ENCODE measurements at regions not wholly inside any gene's neighbourhood (a gene's known extent, or its start where the extent isn't known, plus 50 kb on each side); places are given as distances from the start of the nearest gene placed in this dataset.

DNA sequence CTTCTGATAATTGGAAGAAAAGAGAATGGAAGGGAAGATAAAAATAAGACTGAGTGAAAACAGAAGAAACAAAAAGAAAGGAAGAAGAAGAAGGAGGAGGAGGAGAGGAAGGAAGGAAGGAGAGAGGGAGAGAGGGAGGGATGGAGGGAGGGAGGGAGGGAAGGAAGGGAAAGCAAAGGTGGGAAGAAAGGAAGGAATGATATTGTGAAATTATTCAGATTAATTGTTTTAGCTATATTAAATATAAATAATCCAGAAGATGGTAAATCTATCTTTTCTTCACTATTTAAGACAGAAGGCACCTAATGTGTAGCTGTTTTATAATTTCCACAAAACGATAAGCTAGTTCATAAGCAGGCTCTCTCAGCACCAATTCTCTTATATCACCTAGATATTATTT, 191.3 kb upstream of the LRRC7 start:
- DNase-seq, result no peak

DNA sequence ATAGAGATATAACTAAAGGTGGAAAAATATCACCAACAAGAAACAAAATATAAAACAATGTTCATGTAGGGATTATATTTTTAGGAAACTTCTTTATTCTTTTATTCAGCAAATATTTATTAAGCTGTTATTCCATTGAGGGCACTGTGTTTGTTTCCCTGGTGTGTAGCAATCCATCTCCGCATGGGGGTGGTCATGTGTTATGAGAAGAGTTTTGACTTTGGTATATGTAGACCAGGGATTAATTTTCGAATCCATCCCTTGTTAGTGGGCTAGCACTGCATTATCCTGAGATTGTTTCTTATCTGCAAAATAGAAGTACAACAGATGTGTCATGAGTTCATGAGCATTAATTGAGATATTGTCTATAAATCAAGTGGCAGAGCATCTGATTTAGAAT, 190.2 kb upstream of the LRRC7 start:
- DNase-seq, result no peak

- DNase-seq, result no peak
Measured at GRCh38 chr1:69388044-69388443, 179.7 kb upstream of the LRRC7 start.

DNA sequence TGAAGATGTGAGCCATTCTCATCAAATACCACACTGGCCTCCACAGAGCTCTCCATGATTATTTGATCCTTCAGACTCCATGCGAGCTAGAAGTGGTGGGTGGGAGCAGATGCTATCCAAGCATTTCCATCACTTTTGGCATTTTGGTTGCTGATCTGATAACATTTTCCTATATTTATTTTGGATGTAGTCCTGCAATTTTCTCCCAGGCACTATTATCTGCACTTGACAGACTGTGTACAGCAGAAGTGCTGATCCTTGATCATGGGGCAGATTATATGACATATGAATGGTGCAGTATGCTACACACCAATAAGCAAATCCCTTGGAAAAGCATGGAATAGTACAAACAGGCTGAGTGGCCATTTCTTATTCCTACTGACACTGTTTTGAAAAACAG, 167.6 kb upstream of the LRRC7 start:
- DNase-seq, result no peak

DNA sequence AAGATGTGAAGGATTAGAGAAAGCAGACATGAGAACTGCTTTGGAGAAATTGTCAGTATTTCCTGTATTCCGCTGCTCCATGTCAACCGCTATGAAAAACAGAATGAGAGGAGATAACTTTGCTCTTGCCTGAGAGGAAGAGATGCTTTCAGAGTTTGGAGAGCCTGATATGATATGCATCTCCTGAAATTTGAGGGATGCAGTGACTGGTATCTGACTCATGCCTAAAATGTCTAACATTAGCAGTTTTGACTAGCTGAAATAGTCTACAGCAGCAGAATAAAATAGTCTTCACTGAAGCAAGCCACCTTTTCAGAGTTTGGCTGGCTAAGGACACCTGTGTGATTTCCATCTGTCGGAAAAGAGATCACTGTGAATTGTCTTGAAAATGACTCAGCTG, 165.8 kb upstream of the LRRC7 start:
- DNase-seq, result no peak

GRCh38 chr1:69403756-69404320, 163.9 kb upstream of the LRRC7 start:
- DNase-seq, result no peak

DNA sequence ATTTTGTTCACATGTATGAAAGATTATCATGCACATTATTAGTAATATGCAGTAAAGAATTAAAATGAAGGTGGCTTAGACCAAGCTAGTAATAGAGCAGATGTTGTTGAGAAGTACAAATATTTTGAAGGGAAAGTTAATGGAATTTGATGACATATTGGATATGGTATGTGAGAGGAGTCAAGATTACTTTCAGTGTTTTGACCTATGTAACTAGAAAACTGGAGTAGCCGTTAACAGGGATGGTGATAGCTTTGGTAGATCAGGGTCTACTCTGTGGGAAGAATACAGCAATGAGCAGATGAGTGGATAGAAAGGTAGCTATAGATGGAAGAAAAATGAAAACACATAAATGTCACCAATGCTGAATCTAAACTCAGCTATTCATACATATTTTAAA, 163.2 kb upstream of the LRRC7 start:
- no peak for DNase-seq

GRCh38 chr1:69406244-69406643, 161.5 kb upstream of the LRRC7 start:
- no peak for DNase-seq

DNA sequence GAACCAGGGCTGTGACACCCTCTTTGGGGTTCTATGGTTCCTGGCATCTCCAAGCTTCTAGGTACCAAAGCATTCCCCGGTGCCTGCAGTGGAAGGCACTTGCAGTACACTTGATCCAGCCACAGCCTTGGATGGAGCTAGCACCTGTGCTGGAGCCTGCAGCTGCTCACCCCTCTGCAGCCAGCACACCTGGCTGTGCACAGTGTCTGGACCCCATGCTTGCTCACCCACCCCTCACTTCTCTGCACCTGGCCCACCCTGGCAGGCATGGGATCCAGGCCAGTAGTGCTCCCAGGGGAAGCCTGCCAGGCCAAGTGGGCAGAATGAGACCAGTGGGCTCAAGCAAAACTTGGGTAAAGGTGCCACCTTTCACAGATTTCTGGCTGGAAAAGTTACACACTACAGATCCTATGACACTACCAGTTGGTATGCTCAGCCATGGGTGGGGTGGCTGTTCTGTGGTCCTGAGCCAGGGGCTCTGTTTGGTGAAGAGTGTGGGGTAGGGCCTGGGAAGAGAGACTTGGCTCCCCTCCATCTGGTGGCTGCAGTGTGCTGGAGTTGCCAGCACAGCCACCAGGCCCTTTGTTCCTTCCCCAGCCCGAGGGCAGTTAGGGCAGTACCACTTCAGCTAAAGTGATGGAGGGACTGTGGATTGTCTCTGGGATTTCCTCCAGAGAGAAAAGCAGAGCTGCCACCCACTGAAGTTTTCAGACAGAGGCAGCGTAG, 157.8 kb upstream of the LRRC7 start:
- DNase-seq, result no peak

DNA sequence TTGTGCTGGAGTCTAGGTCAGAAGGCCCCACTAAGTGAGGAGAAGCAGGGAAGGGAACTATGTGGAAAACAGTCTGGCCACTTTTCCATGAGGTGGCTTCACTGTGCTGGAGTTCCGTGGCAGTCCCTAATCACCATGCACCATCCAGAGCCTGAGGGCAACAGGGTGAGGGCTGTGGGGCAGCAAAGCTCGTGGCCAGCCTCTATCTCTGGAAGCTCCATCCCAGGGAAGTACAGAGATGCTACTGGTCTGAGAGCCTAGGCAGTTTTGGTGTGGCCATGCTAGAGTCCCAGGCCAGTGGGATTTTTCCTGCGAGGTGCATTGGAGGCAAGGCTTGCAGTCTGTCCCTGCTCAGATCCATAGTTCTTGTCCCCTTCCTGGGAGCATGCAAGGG, 157.3 kb upstream of the LRRC7 start:
- no peak for DNase-seq

DNA sequence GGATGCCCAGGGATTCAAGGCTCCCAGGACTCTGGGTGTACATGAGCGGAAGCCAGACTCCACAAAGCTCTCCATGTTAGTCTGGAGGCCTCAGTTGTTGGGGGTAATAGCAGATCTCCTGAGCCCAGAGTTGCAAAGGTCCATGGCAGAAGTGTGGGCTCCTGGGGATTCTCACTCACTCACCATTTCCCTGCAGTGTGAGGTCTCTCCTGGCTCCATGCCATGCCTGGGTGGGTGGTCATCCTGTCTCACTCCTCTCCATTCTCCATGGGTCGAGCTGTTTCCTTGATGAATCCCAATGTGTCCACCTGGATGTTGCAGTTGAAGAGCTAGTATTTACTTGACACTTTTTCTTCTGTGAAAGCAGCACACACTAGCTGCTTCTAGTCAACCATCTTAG, 156.8 kb upstream of the LRRC7 start:
- DNase-seq, result no peak

GRCh38 chr1:69411617-69412016, 156.1 kb upstream of the LRRC7 start:
- no peak for DNase-seq

DNA sequence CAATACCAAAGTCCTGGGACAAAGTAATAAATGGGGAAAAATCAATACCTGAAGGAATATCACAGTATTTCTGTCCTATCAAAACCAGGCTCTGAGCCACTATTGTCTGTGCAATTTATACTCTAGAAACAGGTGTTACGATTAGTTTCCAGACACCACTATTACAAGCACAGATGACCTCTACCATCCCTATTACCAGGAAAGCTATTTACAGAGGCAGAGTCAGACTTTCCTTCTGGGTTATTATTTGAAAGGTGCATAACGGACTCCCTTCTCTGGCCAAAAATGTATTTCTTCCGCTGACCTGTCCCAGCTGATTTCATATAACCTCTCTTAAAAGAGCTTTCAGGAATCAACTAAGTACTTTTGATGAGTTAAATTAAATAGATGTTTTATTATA, 154.6 kb upstream of the LRRC7 start:
- DNase-seq, result no peak

GRCh38 chr1:69414574-69414973, 153.1 kb upstream of the LRRC7 start:
- no peak for DNase-seq

DNA sequence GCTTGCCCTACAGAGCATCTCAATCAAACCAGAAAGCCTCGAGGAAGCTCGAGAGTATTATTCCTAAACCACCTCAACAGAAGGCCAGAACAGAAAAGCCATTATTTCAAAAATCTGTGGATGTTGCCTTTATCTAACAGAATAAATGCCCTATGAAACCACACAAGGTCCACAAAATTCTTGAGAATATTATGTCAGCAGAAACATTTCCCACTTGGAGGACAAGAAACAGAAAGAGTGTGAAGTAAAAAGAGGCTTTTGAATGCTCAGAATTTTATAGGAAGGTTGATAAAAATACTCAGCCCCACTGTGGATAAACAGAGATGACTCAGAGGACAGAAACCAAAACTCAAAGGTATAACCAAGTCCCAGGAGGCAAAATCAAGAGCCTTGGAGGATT, 146.4 kb upstream of the LRRC7 start:
- DNase-seq, result no peak

- DNase-seq, result no peak
Measured at GRCh38 chr1:69425871-69426270, 141.9 kb upstream of the LRRC7 start.

- no peak for DNase-seq
Measured at GRCh38 chr1:69426401-69426800, 141.3 kb upstream of the LRRC7 start.

GRCh38 chr1:69433073-69433472, 134.6 kb upstream of the LRRC7 start:
- DNase-seq, result no peak

DNA sequence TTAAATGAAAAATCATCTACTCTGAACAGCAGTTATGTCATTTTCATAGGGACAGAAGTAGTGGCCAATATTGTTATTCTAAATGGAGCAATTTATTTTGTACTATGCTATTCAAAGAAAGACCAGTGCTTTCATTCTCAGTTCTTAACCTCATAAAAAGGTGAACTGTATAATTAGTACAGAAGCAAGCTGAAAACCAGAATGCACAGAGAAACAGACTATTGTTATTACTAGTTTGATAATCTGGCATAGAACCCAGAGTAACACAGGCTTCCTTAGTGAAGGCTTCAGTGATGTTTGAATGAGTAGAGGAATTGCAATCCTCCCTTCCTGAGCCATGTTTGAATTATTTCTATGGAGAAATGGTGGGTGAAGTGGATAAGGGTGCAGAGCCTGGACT, 131.6 kb upstream of the LRRC7 start:
- DNase-seq, result no peak

- DNase-seq, result no peak
Measured at GRCh38 chr1:69438056-69438795, 129.5 kb upstream of the LRRC7 start.

DNA sequence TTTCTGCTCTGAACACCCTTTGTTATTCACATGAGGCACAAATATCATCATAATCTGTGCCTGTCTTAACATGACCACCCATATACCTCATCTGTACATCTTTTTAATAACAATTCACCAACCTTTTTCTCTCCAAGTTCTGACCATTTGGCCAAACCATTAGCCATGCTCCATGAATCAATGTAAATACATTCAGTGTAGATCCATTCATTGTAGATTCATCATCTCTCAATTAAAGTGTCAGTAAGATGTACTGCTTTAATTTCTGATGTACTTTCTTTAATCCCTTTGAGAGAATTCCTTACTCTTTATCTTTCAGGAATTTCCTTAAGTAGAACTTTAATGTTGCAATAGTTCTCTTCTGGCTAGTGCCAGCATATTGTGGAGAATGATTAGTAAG, 126.2 kb upstream of the LRRC7 start:
- no peak for DNase-seq

DNA sequence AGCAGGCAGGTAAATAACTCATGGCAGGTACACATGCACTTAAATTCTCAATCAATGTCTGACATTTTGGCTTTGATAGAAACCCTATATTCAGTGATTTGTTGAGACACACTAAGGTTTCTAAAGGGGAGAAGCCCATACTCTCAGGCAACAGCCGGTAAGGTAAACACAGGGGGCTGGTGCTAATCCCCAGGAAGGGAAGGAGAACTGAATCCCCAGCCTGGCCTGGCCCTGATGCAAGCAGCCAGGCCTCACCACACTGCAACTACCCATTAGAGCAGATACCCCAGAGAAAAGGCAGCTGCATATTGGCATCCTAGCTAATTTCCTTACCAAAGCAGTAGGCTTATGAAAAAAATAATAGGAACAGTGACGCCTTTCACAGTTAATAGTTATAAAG, 116.5 kb upstream of the LRRC7 start:
- no peak for DNase-seq

GRCh38 chr1:69455718-69456117, 112.0 kb upstream of the LRRC7 start:
- DNase-seq, result no peak

DNA sequence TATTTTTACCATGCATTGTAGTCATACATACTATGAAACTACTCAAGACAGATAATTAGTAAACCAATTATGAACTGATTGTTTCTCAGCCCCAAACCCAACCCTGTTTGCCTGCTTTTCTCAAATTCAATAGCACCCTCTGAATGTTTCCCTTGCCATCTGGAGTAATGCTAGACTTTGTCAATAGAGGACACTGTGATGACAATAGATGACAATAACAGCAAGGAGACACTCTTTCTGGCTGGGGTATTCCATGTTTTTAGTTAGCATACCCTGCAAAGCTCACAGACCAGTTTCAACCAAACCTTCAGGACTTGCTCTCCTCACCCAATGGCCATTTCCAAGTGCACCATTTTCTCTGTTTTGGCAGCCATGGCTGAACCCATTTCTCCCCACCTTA, 108.5 kb upstream of the LRRC7 start:
- DNase-seq, result no peak

DNA sequence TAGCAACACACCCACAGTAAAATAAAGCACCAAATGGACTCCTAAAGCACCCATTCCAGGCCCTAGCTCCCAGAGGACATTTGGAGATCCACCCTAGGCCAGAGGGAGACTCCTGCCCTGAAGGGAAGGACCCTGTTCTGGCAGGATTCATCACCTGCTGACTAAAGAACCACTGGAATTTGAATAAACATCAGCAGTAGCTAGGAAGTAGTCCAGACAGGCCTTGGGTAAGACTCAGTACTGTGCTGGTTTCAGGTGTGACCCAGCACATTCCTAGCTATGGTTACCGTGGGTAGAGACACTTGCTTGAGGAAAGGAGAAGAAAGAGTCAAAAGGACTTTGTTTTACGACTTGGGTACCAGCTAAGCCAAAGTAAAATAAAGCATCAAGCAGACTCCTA, 92.7 kb upstream of the LRRC7 start:
- DNase-seq, result no peak

Measured in NCI-H2227 treated with DMSO at 0.1 percent for 48 hours (cell line).